Adrenal gland (tissue), 9 donors: ENCODE measurements at regions not wholly inside any gene's neighbourhood (a gene's known extent, or its start where the extent isn't known, plus 50 kb on each side); places are given as distances from the start of the nearest gene placed in this dataset.
"Not testable (repeated sequence)": the region's sequence is repeated elsewhere in the genome, so short reads cannot be mapped to it uniquely, and the experiment has no call there.

Experiments
- DNase-seq, 7 donors: peaks; one replicate each; pipeline ENCODE4 v3.0.0-alpha.2; 2019 to 2020
- H3K27ac ChIP-seq, 5 donors: fragments of 200-600 bp; sonication (generic) in 4 of 5; 1 replicate in 3 of 5; 2 replicates in 2 of 5; pipeline versions ENCODE4 v1.5.1 to v1.8.0; 2016 to 2020; ENCODE audit warnings: mild to moderate bottlenecking in 1 of 5
- H3K27me3 ChIP-seq: fragments of 200-600 bp; 2 replicates; pipeline ENCODE4 v1.8.0; 2021
- H3K36me3 ChIP-seq, 2 donors: fragments of 200-600 bp; replicated peaks in 1 of 2; 1 replicate in 1 of 2; 2 replicates in 1 of 2; pipeline versions ENCODE4 v1.5.1 to v1.8.0; 2018 to 2022
- H3K4me1 ChIP-seq, 2 donors: fragments of 200-600 bp; replicated peaks in 1 of 2; 1 replicate in 1 of 2; 2 replicates in 1 of 2; pipeline versions ENCODE4 v1.5.1 to v1.8.0; 2018 to 2021
- H3K4me3 ChIP-seq, 4 donors: fragments of 200-600 bp; sonication (generic) in 3 of 4; one replicate each; pipeline ENCODE4 v1.5.1; 2016 to 2018
- H3K9me3 ChIP-seq, 3 donors: fragments of 200-600 bp; sonication (generic) in 1 of 3; replicated peaks in 1 of 3; 1 replicate in 2 of 3; 2 replicates in 1 of 3; pipeline versions ENCODE4 v1.5.1 to v1.8.0; 2016 to 2021
- CTCF ChIP-seq, 6 experiments: fragments of 450-650 bp in 4 of 6; fragments of 200-600 bp in 2 of 6; sonication (generic) in 1 of 6; IDR thresholded peaks; 1 replicate in 5 of 6; 2 replicates in 1 of 6; pipeline versions ENCODE4 v1.5.1 to v1.8.0; 2016 to 2021; ENCODE audit warnings: antibody characterized with exemption in 6 of 6, mild to moderate bottlenecking in 2 of 6, moderate library complexity in 1 of 6
- POLR2A ChIP-seq, 2 donors: fragments of 450-650 bp; IDR thresholded peaks; one replicate each; pipeline ENCODE4 v1.6.1; 2017; ENCODE audit warnings: antibody characterized with exemption in 2 of 2, mild to moderate bottlenecking in 2 of 2, moderate library complexity in 1 of 2
- WGBS, 4 donors: extraction: QIAGEN DNeasy Blood & Tissue Kit in 2 of 4; methylation state at CpG; one replicate each; pipeline versions ENCODE4 v1.1.5 to v1.1.7; 2013 to 2017; 5-methylcytosine and 5-hydroxymethylcytosine counted together
- intact Hi-C, 2 donors: fragments of 100-400 bp; cut with DNase I; formaldehyde crosslinking; loops; one replicate each; pipeline versions ENCODE4 v1.14.1 to v1.15.0; 2022 to 2023
- donor health status: healthy with polysubstance abuse.
- donor health status: Bipolar disorder and iron deficiency.
- donor health status: DM: yes; HTN: yes; CAD: no.
- donor health status: DM: no; HTN: no; CAD: no.
- donor health status: DM: no; HTN: no; CAD: no.

GRCh38 chr21:31589820-31590219 lies 69.7 kb upstream of the SOD1 start:
- DNase-seq, result no peak
- intact Hi-C loops, result no loop called here
- H3K36me3 ChIP-seq, result no peaks in the 10 kb centered on the region
- no peaks in the 10 kb centered on the region for H3K9me3 ChIP-seq
- H3K4me1 ChIP-seq, result no peaks in the 10 kb centered on the region
- no peak overlapping the region for H3K4me3 ChIP-seq
- WGBS, 4 donors, result 64 to 87% (median 70%) methylated on average over 3 of the region's 3 CpGs
- H3K27ac ChIP-seq, result no peak overlapping the region
- no peaks in the 10 kb centered on the region for H3K27me3 ChIP-seq
- TF ChIP-seq POLR2A (IDR thresholded peaks at IDR 0.05) (no peak), CTCF (IDR thresholded peaks at IDR 0.05) (no peak)

GRCh38 chr21:31586118-31586517 lies 73.4 kb upstream of the SOD1 start:
- intact Hi-C loops, result no loop called here
- H3K4me1 ChIP-seq, result no peaks in the 10 kb centered on the region
- WGBS, 4 donors, result 45 to 63% (median 53%) methylated on average over 6 of the region's 6 CpGs

GRCh38 chr21:31583937-31584336 lies 75.6 kb upstream of the SOD1 start:
- H3K27ac ChIP-seq, H3K27me3 ChIP-seq, H3K9me3 ChIP-seq, DNase-seq, H3K4me3 ChIP-seq, intact Hi-C loops, H3K4me1 ChIP-seq, H3K36me3 ChIP-seq: not testable (repeated sequence)
- 76 to 88% (median 77%) methylated on average over 5 to 9 of the region's 9 CpGs for WGBS, 4 donors

More at GRCh38 chr21:31586118-31586517, 73.4 kb upstream of the SOD1 start:
- H3K27me3 ChIP-seq, result no peaks in the 10 kb centered on the region
- no peak for DNase-seq
- no peaks in the 10 kb centered on the region for H3K9me3 ChIP-seq
- TF ChIP-seq POLR2A (IDR thresholded peaks at IDR 0.05) (no peak), CTCF (IDR thresholded peaks at IDR 0.05) (no peak)
- H3K36me3 ChIP-seq, result no peaks in the 10 kb centered on the region
- H3K4me3 ChIP-seq, result no peak overlapping the region
- H3K27ac ChIP-seq, result no peak overlapping the region

- Histone ChIP-seq H3K9me3 (no peaks in the 10 kb centered on the region), H3K4me1 (no peaks in the 10 kb centered on the region), H3K27me3 (no peaks in the 10 kb centered on the region), H3K36me3 (no peaks in the 10 kb centered on the region), H3K4me3 (no peak overlapping the region), H3K27ac (no peak overlapping the region)
- TF ChIP-seq POLR2A (IDR thresholded peaks at IDR 0.05), result no peak
- no peak for TF ChIP-seq CTCF (IDR thresholded peaks at IDR 0.05)
- no peak for DNase-seq
- WGBS, 4 donors, result 70 to 81% (median 80%) methylated on average over 6 of the region's 6 CpGs
- intact Hi-C loops, result no loop called here
These were observed 76.0 kb upstream of the SOD1 start for GRCh38 chr21:31583498-31583897.

GRCh38 chr21:31580866-31581276 lies 78.6 kb upstream of the SOD1 start:
- DNase-seq, result peak; percentile 53 to 89 (median 72)

More at GRCh38 chr21:31580866-31581276, 78.6 kb upstream of the SOD1 start:
- Histone ChIP-seq H3K36me3 (no peaks in the 10 kb centered on the region), H3K27me3 (no peaks in the 10 kb centered on the region), H3K4me1 (no peaks in the 10 kb centered on the region), H3K9me3 (no peaks in the 10 kb centered on the region), H3K27ac (no peak overlapping the region), H3K4me3 (no peak overlapping the region)
- WGBS, 4 donors, result 28 to 48% (median 35%) methylated on average over 3 of the region's 3 CpGs
- intact Hi-C loops, result loop anchor here in 1 of 2 donors (2.0 kb wide), 1 partner anchor 382 kb away; no protein-coding TSS in a partner anchor
- no peak for TF ChIP-seq POLR2A (IDR thresholded peaks at IDR 0.05)
- peak; percentile 49 to 84 (median 80) for TF ChIP-seq CTCF (IDR thresholded peaks at IDR 0.05)
